ENCODE measurements at regions not wholly inside any gene's neighbourhood (a gene's known extent, or its start where the extent isn't known, plus 50 kb on each side); places are given as distances from the start of the nearest gene placed in this dataset.

GRCh38 chr12:127819056-127819455 lies 447.9 kb upstream of the TMEM132C start:
- no peak for DNase-seq
- no peaks in the 10 kb centered on the region for H3K36me3 ChIP-seq
- H3K9me3 ChIP-seq, result no peaks in the 10 kb centered on the region
- H3K27me3 ChIP-seq, result no peaks in the 10 kb centered on the region
- H3K4me3 ChIP-seq, result no peak overlapping the region
- TF ChIP-seq CTCF (IDR thresholded peaks at IDR 0.05) (no peak), POLR2A (IDR thresholded peaks at IDR 0.05) (no peak)
- H3K27ac ChIP-seq, result no peak overlapping the region
- no peaks in the 10 kb centered on the region for H3K4me1 ChIP-seq

- Histone ChIP-seq H3K9me3 (no peaks in the 10 kb centered on the region), H3K27ac (no peak overlapping the region), H3K4me3 (no peak overlapping the region), H3K36me3 (no peaks in the 10 kb centered on the region), H3K27me3 (no peaks in the 10 kb centered on the region), H3K4me1 (no peaks in the 10 kb centered on the region)
- no peak for TF ChIP-seq CTCF (IDR thresholded peaks at IDR 0.05)
- TF ChIP-seq POLR2A (IDR thresholded peaks at IDR 0.05), result no peak
- no peak for DNase-seq
Measured at GRCh38 chr12:127820271-127820670, 446.7 kb upstream of the TMEM132C start.

GRCh38 chr12:127820846-127821245 lies 446.1 kb upstream of the TMEM132C start:
- Histone ChIP-seq H3K4me3 (no peak overlapping the region), H3K36me3 (no peaks in the 10 kb centered on the region), H3K27ac (no peak overlapping the region), H3K9me3 (no peaks in the 10 kb centered on the region), H3K27me3 (no peaks in the 10 kb centered on the region), H3K4me1 (no peaks in the 10 kb centered on the region)
- TF ChIP-seq POLR2A (IDR thresholded peaks at IDR 0.05) (no peak), CTCF (IDR thresholded peaks at IDR 0.05) (no peak)
- no peak for DNase-seq

- no peak for DNase-seq
- Histone ChIP-seq H3K27me3 (no peaks in the 10 kb centered on the region), H3K9me3 (no peaks in the 10 kb centered on the region), H3K36me3 (no peaks in the 10 kb centered on the region), H3K4me1 (no peaks in the 10 kb centered on the region), H3K4me3 (no peak overlapping the region), H3K27ac (no peak overlapping the region)
- TF ChIP-seq CTCF (IDR thresholded peaks at IDR 0.05), result no peak
- TF ChIP-seq POLR2A (IDR thresholded peaks at IDR 0.05), result no peak
Measured at GRCh38 chr12:127822809-127823411, 444.1 kb upstream of the TMEM132C start.

- Histone ChIP-seq H3K27me3 (no peaks in the 10 kb centered on the region), H3K4me3 (no peak overlapping the region), H3K27ac (no peak overlapping the region), H3K4me1 (no peaks in the 10 kb centered on the region), H3K36me3 (no peaks in the 10 kb centered on the region), H3K9me3 (no peaks in the 10 kb centered on the region)
- TF ChIP-seq POLR2A (IDR thresholded peaks at IDR 0.05), result no peak
- no peak for TF ChIP-seq CTCF (IDR thresholded peaks at IDR 0.05)
- no peak for DNase-seq
Measured at GRCh38 chr12:127823801-127824200, 443.2 kb upstream of the TMEM132C start.
